GM10248 (cell line): ENCODE measurements at regions not wholly inside any gene's neighbourhood (a gene's known extent, or its start where the extent isn't known, plus 50 kb on each side); places are given as distances from the start of the nearest gene placed in this dataset.

Source experiments
- CTCF ChIA-PET: fragments of 300-600 bp; sonication (Branson Sonifier 250); formaldehyde crosslinking; extraction: SDS; loops from one replicate; lab custom pipeline; 2021; ENCODE audit warnings: antibody characterized with exemption; lab: Yijun Ruan, JAX
- POLR2A ChIA-PET: fragments of 350-650 bp; sonication (Branson Sonifier 250); formaldehyde crosslinking; extraction: SDS; loops from one replicate; lab custom pipeline; 2020; ENCODE audit warnings: antibody characterized with exemption; lab: Yijun Ruan, JAX
- DNase-seq: peaks from one replicate; pipeline ENCODE4 v3.0.0; 2012; ENCODE audit errors: extremely low spot score
- TF ChIP-seq, protein P1 (sequence below): IDR thresholded peaks from 2 replicates; pipeline ENCODE4 v1.5.1; 2012; ENCODE audit warnings: mild to moderate bottlenecking, low read depth; ENCODE audit errors: extremely low read depth, missing control alignments, control extremely low read depth

DNA sequence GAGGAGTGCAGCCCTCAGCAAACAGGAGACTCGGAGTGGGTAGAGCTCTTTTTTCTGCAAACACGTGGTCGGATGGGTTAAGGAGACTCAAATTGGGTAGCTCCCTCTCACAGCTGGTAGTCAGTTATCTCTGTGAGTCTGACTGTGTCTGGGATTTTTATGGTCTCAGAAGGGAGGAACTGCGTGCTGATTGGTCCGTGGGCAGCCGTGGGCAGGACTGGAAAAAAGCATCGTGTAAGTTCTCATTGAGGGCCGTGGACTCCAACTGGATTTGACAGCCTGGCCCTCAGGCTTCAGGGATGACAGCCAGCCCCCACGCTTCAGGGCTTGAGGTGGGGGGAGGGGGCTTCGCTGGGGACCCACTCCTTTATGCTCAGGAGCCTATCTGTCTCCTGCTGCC is 463.9 kb downstream of the EPHA3 start:
- DNase-seq = no peak
- TF ChIP-seq, protein P1, sequence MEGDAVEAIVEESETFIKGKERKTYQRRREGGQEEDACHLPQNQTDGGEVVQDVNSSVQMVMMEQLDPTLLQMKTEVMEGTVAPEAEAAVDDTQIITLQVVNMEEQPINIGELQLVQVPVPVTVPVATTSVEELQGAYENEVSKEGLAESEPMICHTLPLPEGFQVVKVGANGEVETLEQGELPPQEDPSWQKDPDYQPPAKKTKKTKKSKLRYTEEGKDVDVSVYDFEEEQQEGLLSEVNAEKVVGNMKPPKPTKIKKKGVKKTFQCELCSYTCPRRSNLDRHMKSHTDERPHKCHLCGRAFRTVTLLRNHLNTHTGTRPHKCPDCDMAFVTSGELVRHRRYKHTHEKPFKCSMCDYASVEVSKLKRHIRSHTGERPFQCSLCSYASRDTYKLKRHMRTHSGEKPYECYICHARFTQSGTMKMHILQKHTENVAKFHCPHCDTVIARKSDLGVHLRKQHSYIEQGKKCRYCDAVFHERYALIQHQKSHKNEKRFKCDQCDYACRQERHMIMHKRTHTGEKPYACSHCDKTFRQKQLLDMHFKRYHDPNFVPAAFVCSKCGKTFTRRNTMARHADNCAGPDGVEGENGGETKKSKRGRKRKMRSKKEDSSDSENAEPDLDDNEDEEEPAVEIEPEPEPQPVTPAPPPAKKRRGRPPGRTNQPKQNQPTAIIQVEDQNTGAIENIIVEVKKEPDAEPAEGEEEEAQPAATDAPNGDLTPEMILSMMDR = no peak
- CTCF ChIA-PET = no interaction called here
- POLR2A ChIA-PET = no interaction called here

DNA sequence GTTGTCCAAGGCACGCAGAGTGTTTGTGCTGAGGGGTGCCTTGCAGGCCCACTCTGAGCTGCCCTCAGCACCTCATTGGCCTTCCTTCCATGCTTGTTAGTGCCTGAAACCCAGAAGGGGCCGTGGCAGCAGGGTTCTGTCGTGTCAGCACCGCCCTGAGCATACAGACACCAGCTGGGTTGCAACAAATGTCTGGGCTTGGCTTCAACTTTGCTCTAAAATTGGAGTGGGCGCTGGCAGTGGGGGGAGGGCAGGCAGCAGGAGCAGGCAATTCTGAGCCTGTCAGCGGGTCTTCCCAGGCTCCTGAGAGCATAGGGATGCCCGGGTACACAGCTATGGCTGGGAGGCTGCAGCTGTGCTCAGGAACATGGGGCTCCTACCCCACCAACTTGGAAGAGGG is 464.3 kb downstream of the EPHA3 start:
- TF ChIP-seq, protein P1 = no peak
- CTCF ChIA-PET = no interaction called here
- no peak for DNase-seq
- POLR2A ChIA-PET = no interaction called here

DNA sequence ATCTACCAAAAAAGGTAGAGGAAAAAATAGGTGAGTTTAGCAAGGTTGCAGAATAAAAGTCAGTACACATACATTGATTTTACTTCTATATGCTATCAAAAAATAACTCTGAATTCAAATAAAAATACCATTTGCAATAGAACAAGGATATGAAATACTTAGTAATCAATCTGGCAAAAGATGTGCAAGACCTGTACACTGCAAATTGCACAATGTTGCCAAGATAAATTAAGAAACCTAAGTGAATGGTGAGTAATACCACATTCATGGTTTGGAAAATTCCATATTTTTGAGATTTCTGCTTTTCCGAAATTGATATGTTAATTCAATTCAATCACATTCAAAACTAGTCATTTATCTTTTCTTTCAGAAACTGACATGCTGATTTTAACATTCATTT is 464.8 kb downstream of the EPHA3 start:
- POLR2A ChIA-PET = no interaction called here
- CTCF ChIA-PET = no interaction called here
- TF ChIP-seq, protein P1 = no peak
- DNase-seq = no peak

DNA sequence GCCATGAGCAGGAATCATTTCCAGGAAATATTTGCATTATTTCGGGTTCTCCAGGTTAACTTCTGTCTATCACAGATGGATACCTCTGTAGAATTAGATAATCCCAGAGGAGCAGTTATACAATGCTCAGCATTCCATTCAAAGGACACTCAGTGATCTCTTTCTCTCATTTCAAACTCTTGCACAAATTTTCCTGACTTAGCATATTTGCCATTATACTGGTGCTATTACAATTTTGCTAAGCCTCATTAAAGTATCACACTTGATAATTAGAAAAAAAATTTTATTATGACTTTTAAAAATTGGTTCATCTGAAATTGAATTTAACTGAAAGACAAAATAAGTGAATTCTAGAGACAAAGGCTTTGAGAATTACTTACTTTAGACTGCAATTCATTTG is 469.0 kb downstream of the EPHA3 start:
- POLR2A ChIA-PET = no interaction called here
- no peak for DNase-seq
- CTCF ChIA-PET = no interaction called here
- TF ChIP-seq, protein P1 = no peak

DNA sequence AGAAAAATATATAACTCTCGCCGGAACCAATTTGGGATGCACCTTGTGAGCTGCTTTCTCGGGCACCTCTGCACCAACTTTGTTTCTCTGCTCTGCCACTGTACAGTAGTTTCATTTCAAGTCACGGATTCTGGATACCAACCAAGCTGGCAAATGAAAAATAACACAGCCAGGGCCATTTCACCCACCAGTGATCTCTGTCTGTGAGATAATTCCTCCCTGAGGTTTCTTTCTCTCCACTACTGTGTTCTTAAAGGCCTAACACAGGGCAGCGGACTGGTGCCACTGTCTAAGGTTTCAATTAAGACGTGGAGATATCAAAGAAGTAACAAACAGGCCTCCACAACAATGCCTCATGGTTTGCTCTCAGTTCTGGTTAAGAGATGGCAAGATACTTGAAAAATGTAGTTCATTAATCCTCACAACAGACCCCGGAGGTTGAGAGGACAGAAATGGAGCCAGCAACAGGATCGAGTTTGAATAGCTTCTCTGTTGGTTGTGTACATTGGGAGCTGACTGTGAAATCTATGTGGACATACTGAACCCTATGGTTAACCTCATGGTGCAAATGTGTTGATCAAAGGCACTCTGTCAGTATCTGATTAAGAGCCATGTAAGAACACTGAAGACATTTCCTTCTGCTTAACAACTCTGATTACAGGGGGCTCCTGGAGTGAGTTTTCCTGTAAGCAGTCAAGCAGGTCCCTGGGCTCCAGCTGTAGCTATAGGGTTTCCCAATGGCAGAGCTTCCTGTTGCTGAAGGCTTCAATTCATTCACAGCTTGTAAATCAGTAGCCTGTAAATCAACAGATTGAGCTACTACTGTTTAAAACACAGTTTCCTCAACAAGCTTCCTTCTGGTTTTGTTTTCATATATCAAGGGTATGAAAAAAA is 470.5 kb downstream of the EPHA3 start:
- ChIA-PET CTCF (interaction anchor here (0.8 to 1.0 kb wide), 2 partner anchors 17 to 19 kb away, joined by 3 read pairs; no protein-coding TSS in a partner anchor), POLR2A (no interaction called here)
- TF ChIP-seq, protein P1 = no peak
- no peak for DNase-seq

DNA sequence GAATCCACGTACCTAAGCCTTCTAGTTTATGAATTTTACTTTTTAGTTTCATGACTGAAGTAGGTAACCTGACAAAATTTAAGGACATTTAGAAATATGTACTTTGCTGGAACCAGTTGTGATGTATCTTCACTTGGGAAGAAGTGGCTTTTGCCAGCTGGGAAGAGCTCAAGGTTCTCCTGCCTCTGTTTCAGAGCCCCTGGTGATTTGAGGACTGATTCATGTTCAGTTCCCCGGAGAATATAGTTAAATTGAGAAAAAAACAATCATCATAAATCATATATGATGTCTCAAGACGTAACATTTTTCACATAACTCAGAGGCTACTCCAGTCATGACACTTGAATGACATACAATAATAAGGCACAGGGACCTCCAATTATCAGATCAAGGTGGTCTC is 473.4 kb downstream of the EPHA3 start:
- ChIA-PET POLR2A (no interaction called here), CTCF (no interaction called here)
- no peak for DNase-seq
- TF ChIP-seq, protein P1 = no peak

DNA sequence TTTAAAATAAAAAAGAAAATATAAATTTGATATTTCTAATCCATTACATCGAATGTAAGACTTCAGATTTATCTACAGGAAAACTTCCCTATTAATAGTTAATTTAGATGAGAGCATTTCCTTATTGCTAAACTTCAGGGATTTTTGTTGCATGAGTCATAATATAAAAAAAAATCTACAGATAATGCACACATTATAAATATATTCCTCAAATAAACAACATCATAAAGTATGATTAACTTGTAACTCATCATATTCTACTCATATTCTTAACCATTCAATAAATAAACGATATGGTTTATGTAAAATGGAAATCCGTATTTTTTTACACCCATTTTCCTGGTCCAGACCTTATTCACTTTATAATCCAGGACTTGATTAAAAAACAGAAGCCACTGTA is 477.0 kb downstream of the EPHA3 start:
- TF ChIP-seq, protein P1 = no peak
- CTCF ChIA-PET = interaction anchor here (1.2 kb wide), 1 partner anchor 24 kb away, joined by 3 read pairs; no protein-coding TSS in a partner anchor
- POLR2A ChIA-PET = no interaction called here
- DNase-seq = no peak
